ENCODE measurements at regions not wholly inside any gene's neighbourhood (a gene's known extent, or its start where the extent isn't known, plus 50 kb on each side); places are given as distances from the start of the nearest gene placed in this dataset.

DNA sequence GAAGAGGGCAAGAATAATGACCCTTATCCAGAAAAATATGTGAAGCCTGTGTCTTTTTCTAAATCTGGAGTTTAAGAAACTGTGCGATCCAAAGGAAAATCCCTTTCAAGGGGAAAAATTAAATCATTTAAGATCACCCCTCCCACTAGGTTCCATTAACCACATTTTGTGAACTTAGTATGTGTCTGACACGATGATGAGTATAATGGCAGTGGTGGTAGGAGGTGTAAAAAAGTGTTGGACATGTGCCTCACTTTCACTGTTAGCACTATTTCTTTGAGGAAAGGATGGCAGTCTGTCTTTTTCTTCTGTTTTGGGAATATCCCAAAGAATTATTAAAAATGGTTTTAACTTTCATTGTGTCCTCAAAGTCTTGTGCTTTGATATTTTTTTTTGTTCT is 392.3 kb upstream of the CITED2 start:
- Histone ChIP-seq H3K36me3 (no peaks in the 10 kb centered on the region), H3K4me1 (peaks cover 44% of the 10 kb centered on the region), H3K27ac (no peak overlapping the region), H3K27me3 (ENCODE audit: low read depth) (no peaks in the 10 kb centered on the region), H3K4me3 (no peak overlapping the region), H3K9me3 (no peaks in the 10 kb centered on the region)
- intact Hi-C loops (cut with DNase I): no loop called here
- TF ChIP-seq, protein P1, sequence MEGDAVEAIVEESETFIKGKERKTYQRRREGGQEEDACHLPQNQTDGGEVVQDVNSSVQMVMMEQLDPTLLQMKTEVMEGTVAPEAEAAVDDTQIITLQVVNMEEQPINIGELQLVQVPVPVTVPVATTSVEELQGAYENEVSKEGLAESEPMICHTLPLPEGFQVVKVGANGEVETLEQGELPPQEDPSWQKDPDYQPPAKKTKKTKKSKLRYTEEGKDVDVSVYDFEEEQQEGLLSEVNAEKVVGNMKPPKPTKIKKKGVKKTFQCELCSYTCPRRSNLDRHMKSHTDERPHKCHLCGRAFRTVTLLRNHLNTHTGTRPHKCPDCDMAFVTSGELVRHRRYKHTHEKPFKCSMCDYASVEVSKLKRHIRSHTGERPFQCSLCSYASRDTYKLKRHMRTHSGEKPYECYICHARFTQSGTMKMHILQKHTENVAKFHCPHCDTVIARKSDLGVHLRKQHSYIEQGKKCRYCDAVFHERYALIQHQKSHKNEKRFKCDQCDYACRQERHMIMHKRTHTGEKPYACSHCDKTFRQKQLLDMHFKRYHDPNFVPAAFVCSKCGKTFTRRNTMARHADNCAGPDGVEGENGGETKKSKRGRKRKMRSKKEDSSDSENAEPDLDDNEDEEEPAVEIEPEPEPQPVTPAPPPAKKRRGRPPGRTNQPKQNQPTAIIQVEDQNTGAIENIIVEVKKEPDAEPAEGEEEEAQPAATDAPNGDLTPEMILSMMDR (IDR thresholded peaks at IDR 0.05): no peak
- ATAC-seq (no peak), DNase-seq (no peak)

DNA sequence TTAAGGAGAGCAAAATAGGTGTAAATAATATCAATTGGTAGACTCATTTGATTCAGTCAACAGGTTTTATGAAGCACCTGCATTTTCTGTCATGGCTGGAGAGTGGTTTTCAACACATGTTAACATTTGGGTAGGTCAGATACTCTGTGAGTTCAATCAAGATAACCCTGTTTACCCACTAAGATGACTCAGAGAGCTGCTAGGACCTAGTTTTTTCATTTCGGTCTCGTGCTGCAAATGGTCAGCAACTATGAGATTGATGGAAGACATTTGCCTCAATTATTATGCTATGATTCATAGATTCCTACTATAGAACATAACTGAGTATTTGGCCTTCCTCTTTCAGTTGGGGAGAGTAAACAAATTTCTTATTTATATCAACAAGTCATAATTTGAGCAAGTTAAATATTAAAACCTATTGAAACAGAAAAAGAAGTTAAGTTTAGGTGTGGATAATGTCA is 391.4 kb upstream of the CITED2 start:
- Histone ChIP-seq H3K27ac (no peak overlapping the region), H3K4me3 (no peak overlapping the region), H3K4me1 (peaks cover 44% of the 10 kb centered on the region), H3K9me3 (no peaks in the 10 kb centered on the region), H3K27me3 (ENCODE audit: low read depth) (no peaks in the 10 kb centered on the region), H3K36me3 (no peaks in the 10 kb centered on the region)
- TF ChIP-seq, protein P1 (IDR thresholded peaks at IDR 0.05): no peak
- DNase-seq: no peak
- peak; percentile 26 to 81 for ATAC-seq
- intact Hi-C loops (cut with DNase I): no loop called here

- intact Hi-C loops (cut with DNase I): no loop called here
- H3K4me3 ChIP-seq: no peak overlapping the region
- no peaks in the 10 kb centered on the region for H3K9me3 ChIP-seq
- TF ChIP-seq, protein P1 (IDR thresholded peaks at IDR 0.05): no peak
- H3K27ac ChIP-seq: peak overlapping the region; percentile 64
- no peaks in the 10 kb centered on the region for H3K36me3 ChIP-seq
- ATAC-seq: peak; percentile 76 to 85
- no peak for DNase-seq
- peaks cover 48% of the 10 kb centered on the region for H3K4me1 ChIP-seq
- H3K27me3 ChIP-seq (ENCODE audit: low read depth): no peaks in the 10 kb centered on the region
Measured at GRCh38 chr6:139764498-139764986, 390.1 kb upstream of the CITED2 start.

DNA sequence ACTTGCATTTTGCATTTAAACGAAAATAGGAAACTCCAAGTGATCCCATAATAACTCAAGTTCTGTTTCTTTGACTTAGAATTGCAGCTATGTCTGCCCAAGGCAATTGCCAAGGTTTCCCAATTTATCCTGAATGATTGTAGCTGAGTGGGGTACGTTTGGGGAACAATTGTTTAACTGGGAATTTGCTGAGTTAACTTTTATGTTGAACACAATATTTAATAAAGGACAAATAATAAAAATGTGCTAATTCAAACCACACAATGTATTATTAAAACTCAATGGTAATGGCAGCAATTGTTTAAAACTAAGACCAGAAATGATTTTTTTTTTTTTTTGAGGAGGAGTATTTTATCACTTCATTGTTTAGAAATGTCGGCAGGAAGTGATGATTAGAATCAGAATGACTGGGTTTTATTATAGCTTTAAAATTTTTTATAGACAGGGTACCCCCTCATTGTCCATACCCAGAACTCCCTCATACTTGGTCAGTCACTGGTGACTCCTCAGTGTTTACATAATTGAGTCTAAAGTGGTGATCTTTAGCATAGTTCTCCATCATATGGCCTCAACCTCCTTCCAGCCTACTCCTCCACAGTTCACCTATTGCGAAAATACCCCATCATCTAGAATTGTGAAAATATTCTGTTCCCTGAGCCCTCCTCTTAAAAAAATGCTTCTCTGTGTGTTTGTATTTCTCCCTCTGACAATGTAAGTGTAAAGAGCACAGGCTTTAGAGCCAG is 389.2 kb upstream of the CITED2 start:
- TF ChIP-seq, protein P1 (IDR thresholded peaks at IDR 0.05): no peak
- Histone ChIP-seq H3K9me3 (no peaks in the 10 kb centered on the region), H3K36me3 (no peaks in the 10 kb centered on the region), H3K27ac (peak overlapping the region; percentile 64), H3K27me3 (ENCODE audit: low read depth) (no peaks in the 10 kb centered on the region), H3K4me1 (peaks cover 57% of the 10 kb centered on the region), H3K4me3 (no peak overlapping the region)
- ATAC-seq (peak; percentile 64 to 73), DNase-seq (no peak)
- intact Hi-C loops (cut with DNase I): no loop called here

DNA sequence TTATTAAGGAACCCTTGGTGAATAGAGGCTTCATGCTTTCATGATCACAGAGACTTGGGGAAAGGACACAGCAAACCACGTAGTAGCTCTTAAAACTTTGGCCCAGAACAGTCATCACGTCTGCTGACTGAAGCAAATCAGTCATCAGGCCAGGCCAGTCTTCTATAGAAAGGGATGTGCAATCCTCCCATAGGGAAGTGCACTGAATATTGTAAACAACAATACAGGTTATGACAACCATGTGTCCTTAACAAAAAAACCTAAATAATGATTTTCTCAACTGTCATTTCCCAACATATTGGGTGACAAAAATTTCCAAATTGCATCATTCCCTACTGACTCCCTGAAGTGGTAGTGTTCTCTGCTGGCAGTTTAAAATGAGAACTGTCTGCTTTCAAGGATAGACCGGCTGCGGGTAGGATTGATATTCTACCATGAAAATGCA is 388.2 kb upstream of the CITED2 start:
- intact Hi-C loops (cut with DNase I): no loop called here
- no peak for DNase-seq

More for the DNA sequence above, 388.2 kb upstream of the CITED2 start:
- no peaks in the 10 kb centered on the region for H3K36me3 ChIP-seq
- no peaks in the 10 kb centered on the region for H3K9me3 ChIP-seq
- H3K27ac ChIP-seq: peak overlapping the region; percentile 64
- no peaks in the 10 kb centered on the region for H3K27me3 ChIP-seq (ENCODE audit: low read depth)
- peaks cover 57% of the 10 kb centered on the region for H3K4me1 ChIP-seq
- TF ChIP-seq, protein P1 (IDR thresholded peaks at IDR 0.05): no peak
- no peak overlapping the region for H3K4me3 ChIP-seq
- peak; percentile 61 to 87 for ATAC-seq

All from lower lobe of right lung (tissue), 2 donors.